ENCODE measurements at regions not wholly inside any gene's neighbourhood (a gene's known extent, or its start where the extent isn't known, plus 50 kb on each side); places are given as distances from the start of the nearest gene placed in this dataset.
"Not testable (repeated sequence)": the region's sequence is repeated elsewhere in the genome, so short reads cannot be mapped to it uniquely, and the experiment has no call there.

- TF ChIP-seq, protein P1, sequence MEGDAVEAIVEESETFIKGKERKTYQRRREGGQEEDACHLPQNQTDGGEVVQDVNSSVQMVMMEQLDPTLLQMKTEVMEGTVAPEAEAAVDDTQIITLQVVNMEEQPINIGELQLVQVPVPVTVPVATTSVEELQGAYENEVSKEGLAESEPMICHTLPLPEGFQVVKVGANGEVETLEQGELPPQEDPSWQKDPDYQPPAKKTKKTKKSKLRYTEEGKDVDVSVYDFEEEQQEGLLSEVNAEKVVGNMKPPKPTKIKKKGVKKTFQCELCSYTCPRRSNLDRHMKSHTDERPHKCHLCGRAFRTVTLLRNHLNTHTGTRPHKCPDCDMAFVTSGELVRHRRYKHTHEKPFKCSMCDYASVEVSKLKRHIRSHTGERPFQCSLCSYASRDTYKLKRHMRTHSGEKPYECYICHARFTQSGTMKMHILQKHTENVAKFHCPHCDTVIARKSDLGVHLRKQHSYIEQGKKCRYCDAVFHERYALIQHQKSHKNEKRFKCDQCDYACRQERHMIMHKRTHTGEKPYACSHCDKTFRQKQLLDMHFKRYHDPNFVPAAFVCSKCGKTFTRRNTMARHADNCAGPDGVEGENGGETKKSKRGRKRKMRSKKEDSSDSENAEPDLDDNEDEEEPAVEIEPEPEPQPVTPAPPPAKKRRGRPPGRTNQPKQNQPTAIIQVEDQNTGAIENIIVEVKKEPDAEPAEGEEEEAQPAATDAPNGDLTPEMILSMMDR (IDR thresholded peaks at IDR 0.05; ENCODE audit: insufficient read depth, low read depth, low read length, missing control alignments): no peak
- no peak overlapping the region for H3K4me3 ChIP-seq (ENCODE audit: low read length)
- no peak for DNase-seq (ENCODE audit: low read depth)
These were observed 88.4 kb upstream of the PLEKHG1 start for GRCh38 chr6:150511313-150511712.

- TF ChIP-seq, protein P1 (IDR thresholded peaks at IDR 0.05; ENCODE audit: insufficient read depth, low read depth, low read length, missing control alignments): no peak
- DNase-seq (ENCODE audit: low read depth): peak; percentile 50
These were observed 84.8 kb upstream of the PLEKHG1 start for GRCh38 chr6:150514806-150515380.

DNA sequence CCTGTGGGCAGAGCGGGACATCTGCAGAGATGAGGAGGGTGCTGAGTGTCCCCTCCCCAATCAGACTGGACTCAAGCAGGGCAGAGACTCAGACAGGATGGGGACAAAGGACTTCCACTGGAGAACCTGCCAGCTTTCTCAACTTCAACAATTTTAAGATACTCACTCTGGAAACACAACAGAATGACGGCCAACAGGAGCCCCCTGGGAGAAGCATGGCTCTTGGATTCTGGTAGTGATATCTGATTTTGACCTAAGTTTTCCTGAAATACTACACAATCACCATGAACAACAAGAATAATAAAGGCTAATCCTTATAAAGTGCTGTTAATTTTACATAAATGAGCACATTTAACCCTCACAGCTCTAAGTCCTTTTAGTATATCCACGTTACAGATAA, 83.5 kb upstream of the PLEKHG1 start:
- H3K4me3 ChIP-seq (ENCODE audit: low read length): no peak overlapping the region
- DNase-seq (ENCODE audit: low read depth): no peak
- TF ChIP-seq, protein P1 (IDR thresholded peaks at IDR 0.05; ENCODE audit: insufficient read depth, low read depth, low read length, missing control alignments): no peak

More at GRCh38 chr6:150514806-150515380, 84.8 kb upstream of the PLEKHG1 start:
- H3K4me3 ChIP-seq (ENCODE audit: low read length): no peak overlapping the region

GRCh38 chr6:150517175-150517574, 82.5 kb upstream of the PLEKHG1 start:
- no peak overlapping the region for H3K4me3 ChIP-seq (ENCODE audit: low read length)
- TF ChIP-seq, protein P1 (IDR thresholded peaks at IDR 0.05; ENCODE audit: insufficient read depth, low read depth, low read length, missing control alignments): no peak
- no peak for DNase-seq (ENCODE audit: low read depth)

- TF ChIP-seq, protein P1 (IDR thresholded peaks at IDR 0.05; ENCODE audit: insufficient read depth, low read depth, low read length, missing control alignments): no peak
- H3K4me3 ChIP-seq (ENCODE audit: low read length): no peak overlapping the region
- no peak for DNase-seq (ENCODE audit: low read depth)
These were observed 78.2 kb upstream of the PLEKHG1 start for GRCh38 chr6:150521482-150521881.

- not testable (repeated sequence) for H3K4me3 ChIP-seq (ENCODE audit: low read length); DNase-seq (ENCODE audit: low read depth)
These were observed 76.5 kb upstream of the PLEKHG1 start for GRCh38 chr6:150523216-150523615.

DNA sequence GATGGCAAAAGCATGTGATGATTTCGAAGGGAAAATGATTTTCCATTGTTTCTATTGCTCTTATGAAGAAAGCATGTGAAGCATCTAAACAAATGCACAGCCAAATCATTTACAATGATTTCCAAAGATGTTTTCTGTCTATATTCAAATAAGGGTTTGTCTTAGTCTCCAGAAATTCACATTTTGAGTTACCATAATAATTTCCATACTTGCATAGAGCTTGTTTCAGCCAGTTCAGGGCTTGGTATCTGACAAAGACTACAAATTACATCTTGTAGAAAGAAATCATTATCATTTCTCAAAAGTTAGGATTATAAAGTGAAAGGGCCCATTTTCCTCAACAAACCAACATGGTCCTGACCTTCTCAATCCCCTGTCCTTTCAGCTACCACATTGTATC, 74.4 kb upstream of the PLEKHG1 start:
- H3K4me3 ChIP-seq (ENCODE audit: low read length): no peak overlapping the region

More for the DNA sequence above, 74.4 kb upstream of the PLEKHG1 start:
- TF ChIP-seq, protein P1 (IDR thresholded peaks at IDR 0.05; ENCODE audit: insufficient read depth, low read depth, low read length, missing control alignments): no peak
- no peak for DNase-seq (ENCODE audit: low read depth)
